Spinal cord (tissue), 9 donors: ENCODE measurements at regions not wholly inside any gene's neighbourhood (a gene's known extent, or its start where the extent isn't known, plus 50 kb on each side); places are given as distances from the start of the nearest gene placed in this dataset.

ENCODE experiments used
- DNase-seq, 6 donors: peaks; one replicate each; pipeline versions ENCODE4 v3.0.0 to v3.0.0-alpha.2; 2013 to 2015; ENCODE audit warnings: low spot score in 6 of 6, low read depth in 4 of 6
- H3K27ac ChIP-seq: one replicate; pipeline ENCODE4 v1.5.1; 2013; ENCODE audit warnings: low read depth, low read length, control low read depth
- H3K27me3 ChIP-seq: one replicate; pipeline ENCODE4 v1.6.1; 2013; ENCODE audit warnings: low read length; ENCODE audit not compliant: control insufficient read depth, insufficient read depth
- H3K36me3 ChIP-seq: one replicate; pipeline ENCODE4 v1.6.1; 2013; ENCODE audit warnings: low read length; ENCODE audit not compliant: control insufficient read depth, insufficient read depth
- H3K4me1 ChIP-seq: one replicate; pipeline ENCODE4 v1.6.1; 2013; ENCODE audit warnings: low read length; ENCODE audit not compliant: control insufficient read depth, insufficient read depth
- H3K4me3 ChIP-seq: one replicate; pipeline ENCODE4 v1.5.1; 2013; ENCODE audit warnings: low read depth, low read length, control low read depth
- H3K9me3 ChIP-seq: one replicate; pipeline ENCODE4 v1.6.1; 2013; ENCODE audit warnings: low read length; ENCODE audit not compliant: control insufficient read depth, insufficient read depth
- WGBS: methylation state at CpG from one replicate; pipeline ENCODE4 v1.1.5; 2013; ENCODE audit warnings: missing lambda C conversion rate; ENCODE audit not compliant: insufficient coverage; 5-methylcytosine and 5-hydroxymethylcytosine counted together
- donor health status: healthy.

DNA sequence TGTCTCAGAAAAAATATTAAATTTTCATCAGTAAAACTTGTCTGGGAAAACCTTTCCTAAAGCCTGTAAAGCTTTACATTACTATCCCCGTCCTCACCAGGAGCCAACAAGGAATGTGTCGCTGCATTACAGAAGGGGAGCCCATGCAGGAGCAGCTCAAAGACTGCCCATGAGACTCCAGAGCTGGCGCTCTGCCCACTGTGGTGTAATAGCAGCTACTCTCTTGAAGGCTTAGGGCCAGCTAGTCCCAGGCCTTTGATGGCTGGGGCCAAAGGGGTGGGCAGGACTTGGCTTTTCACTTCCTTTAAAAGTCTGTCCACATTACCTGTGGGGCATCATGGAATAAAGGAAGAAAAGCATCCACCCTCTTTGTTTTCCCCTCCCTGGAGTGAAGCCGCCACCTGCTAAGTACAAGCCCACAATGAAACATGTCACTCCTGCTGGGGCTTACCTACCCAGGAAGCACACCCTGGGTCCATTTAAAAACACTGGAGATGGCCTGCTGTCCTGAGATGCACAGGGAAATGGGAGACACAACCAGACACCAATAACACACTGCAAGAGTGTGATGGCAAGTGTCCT, 150.7 kb downstream of the ADAMTS15 start:
- WGBS, result 82% methylated on average over 4 of the region's 4 CpGs
- no peaks in the 10 kb centered on the region for H3K36me3 ChIP-seq
- no peak overlapping the region for H3K4me3 ChIP-seq
- H3K27me3 ChIP-seq, result no peaks in the 10 kb centered on the region
- H3K9me3 ChIP-seq, result no peaks in the 10 kb centered on the region
- peaks cover 35% of the 10 kb centered on the region for H3K4me1 ChIP-seq
- DNase-seq, result peak in 2 of 6 donors; percentile 50 to 52
- H3K27ac ChIP-seq, result no peak overlapping the region

DNA sequence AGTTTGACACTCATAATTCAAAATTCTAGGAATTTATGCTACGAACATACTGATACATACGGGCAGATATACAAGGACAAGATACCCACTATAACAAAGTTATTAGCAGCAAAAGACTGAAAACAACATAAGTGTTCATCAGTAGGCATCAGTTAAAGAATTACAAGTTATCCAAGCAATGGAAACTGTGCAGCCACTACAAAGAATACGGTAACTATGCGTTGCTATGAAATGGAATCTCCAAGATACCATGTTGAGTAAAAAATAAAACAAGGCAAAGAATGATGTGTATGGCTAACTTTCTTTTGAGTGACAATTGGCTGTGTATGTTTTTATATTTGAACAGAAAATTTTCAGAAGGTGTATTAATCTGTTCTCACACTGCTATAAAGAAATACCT, 151.7 kb downstream of the ADAMTS15 start:
- no peaks in the 10 kb centered on the region for H3K36me3 ChIP-seq
- H3K4me1 ChIP-seq, result peaks cover 35% of the 10 kb centered on the region
- WGBS, result 70% methylated on average over 2 of the region's 4 CpGs
- H3K4me3 ChIP-seq, result no peak overlapping the region
- peak overlapping the region; percentile 19 for H3K27ac ChIP-seq
- H3K27me3 ChIP-seq, result no peaks in the 10 kb centered on the region
- no peaks in the 10 kb centered on the region for H3K9me3 ChIP-seq
- no peak for DNase-seq

DNA sequence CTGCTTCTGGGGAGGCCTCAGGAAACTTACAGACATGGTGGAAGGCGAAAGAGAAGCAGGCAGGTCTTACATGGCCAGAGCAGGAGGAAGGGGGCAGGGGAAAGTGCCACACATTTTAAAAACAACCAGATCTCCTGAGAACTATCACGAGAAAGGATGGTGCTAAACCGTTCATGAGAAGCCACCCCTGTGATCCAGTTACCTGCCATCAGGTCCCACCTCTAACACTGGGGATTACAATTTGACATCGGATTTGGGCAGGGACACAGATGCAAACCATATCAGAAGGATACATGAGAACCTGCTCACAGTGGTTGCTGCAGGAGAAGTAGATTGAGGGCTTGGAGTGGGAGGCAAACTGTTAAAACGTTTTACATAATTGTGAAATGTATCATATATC, 152.2 kb downstream of the ADAMTS15 start:
- DNase-seq, result no peak
- Histone ChIP-seq H3K9me3 (no peaks in the 10 kb centered on the region), H3K36me3 (no peaks in the 10 kb centered on the region), H3K27ac (peak overlapping the region; percentile 19), H3K4me3 (no peak overlapping the region), H3K27me3 (no peaks in the 10 kb centered on the region), H3K4me1 (peaks cover 37% of the 10 kb centered on the region)
- whole genome bisulfite sequencing, result no CpG with 5 or more reads among the region's 5 CpGs

DNA sequence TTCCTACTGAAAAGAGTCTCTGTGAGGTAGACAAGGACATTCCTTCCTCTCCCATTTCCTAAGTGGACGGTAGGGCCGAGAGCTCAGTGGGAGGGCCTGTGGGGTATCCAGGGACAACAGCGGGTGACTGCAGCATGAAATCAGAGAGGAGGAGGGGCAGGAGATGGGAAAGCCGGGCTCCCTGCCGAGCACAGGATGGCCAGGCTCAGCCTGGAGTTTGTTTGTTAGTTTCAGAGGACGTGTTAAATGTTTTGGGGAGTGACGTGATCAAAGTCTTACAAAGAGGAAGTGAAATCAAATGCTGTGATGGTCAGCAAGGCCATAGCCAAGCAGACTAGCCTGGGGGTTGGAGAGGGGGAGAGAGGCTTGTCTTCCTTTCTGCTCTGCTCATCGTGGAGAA, 152.7 kb downstream of the ADAMTS15 start:
- Histone ChIP-seq H3K27ac (peak overlapping the region; percentile 59), H3K4me1 (peaks cover 37% of the 10 kb centered on the region)
- DNase-seq, result peak in 3 of 6 donors; percentile 29 to 76 (median 68)

DNA sequence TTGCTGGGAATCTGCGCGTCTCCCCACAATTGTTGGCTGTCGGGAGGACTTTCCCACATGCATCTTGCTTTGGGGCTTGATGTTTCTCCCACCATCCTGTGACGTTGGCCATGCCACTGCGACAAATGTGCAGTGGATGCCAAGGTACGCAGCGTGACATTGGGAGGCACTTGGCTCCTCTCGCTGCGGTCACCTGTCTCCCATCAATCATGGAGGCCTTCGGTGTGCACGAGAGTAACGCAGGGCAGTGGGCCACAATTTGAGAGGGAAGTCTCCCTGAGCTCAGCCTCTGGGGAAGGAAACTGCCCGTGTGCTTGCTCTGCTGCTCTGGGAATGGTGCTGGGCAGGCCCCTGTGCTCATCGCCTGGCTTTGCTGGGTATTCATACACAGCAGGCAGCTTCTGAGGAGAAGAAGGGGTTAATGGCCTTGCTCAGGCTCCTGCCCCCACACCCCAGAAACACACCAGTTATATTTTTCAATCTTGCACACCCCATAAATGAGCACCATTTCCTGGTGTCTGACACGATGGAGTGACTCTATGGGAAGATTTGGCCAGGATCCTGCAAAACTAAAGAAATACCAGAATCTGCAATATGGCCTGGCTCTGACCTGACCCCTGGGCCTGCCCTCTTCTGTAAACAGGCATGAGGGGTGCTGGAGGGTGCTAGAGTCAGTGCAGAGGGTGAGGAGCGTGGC, 153.5 kb downstream of the ADAMTS15 start:
- DNase-seq, result peak in 1 of 6 donors; percentile 33
- Histone ChIP-seq H3K4me3 (no peak overlapping the region), H3K9me3 (no peaks in the 10 kb centered on the region), H3K27me3 (no peaks in the 10 kb centered on the region), H3K4me1 (peaks cover 40% of the 10 kb centered on the region), H3K36me3 (no peaks in the 10 kb centered on the region), H3K27ac (peak overlapping the region; percentile 59)
- WGBS, result 55% methylated on average over 12 of the region's 16 CpGs

More for the DNA sequence above, 152.7 kb downstream of the ADAMTS15 start:
- Histone ChIP-seq H3K27me3 (no peaks in the 10 kb centered on the region), H3K4me3 (no peak overlapping the region), H3K36me3 (no peaks in the 10 kb centered on the region), H3K9me3 (no peaks in the 10 kb centered on the region)
- 5% methylated on average over 7 of the region's 8 CpGs for WGBS

DNA sequence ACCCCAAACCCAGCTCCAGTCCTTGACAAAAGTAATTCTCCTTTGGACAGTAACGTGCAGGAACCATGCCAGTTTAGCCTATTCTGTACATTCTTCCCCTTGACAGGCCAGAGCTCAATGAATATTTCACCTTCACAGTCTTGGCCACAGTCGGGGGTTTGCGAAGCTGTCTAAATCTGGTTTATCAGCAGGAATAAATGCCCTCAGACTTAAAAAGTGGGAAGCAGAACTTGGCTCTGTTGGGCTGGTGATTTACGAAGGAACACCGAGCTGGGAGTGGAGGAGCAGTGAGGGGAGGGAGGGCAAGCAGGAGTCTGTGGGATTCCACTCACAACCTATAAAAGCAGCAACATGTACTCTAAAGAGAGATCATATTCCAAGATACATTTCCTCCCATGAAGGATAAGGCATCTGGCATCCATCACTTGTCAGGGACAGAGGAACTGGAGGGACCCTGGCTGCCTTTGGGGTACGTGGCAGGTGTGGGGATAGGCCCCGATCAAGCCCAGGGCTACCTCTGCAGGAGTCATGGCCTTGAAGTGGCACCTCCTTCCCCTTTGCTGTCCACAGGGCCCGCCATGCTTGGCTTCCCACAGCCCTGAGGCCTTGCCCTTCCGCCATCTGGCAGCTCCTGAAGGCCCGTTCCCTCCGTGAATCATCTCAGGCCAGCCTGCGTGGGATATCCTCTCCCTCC, 154.3 kb downstream of the ADAMTS15 start:
- peak in 1 of 6 donors; percentile 36 for DNase-seq
- WGBS, result 84% methylated on average over 8 of the region's 12 CpGs
- peaks cover 46% of the 10 kb centered on the region for H3K4me1 ChIP-seq

DNA sequence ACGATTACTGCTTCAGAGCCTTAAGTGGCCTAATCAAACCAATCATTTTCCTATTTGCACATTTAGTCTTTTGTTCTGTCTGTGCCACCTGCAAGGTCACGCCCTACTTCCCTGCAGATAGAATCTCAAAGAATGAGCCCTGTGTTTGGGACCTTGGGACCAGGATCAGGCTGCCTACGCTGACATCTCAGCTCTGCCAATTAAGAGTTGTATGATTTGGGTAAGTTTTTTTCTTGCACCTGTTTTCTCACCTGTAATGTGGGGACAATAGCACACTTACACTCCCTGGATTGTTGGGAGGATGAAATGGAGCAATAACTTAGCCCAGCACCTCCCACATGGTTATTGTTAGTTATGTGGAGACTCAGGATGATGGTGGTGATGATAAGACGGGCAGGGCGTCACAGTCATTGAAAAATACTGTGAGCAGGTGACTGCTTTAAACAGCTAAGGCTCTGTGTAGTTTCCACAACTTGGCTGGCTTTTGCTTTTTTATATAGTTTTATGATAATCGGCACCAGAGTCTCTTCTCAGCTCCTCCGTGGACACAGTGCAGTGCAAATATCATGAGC, 155.0 kb downstream of the ADAMTS15 start:
- Histone ChIP-seq H3K27ac (no peak overlapping the region), H3K4me1 (peaks cover 42% of the 10 kb centered on the region), H3K36me3 (no peaks in the 10 kb centered on the region), H3K4me3 (no peak overlapping the region), H3K9me3 (no peaks in the 10 kb centered on the region), H3K27me3 (no peaks in the 10 kb centered on the region)
- 84% methylated on average over 5 of the region's 7 CpGs for WGBS
- DNase-seq, result no peak

More for the DNA sequence above, 154.3 kb downstream of the ADAMTS15 start:
- Histone ChIP-seq H3K27ac (no peak overlapping the region), H3K9me3 (no peaks in the 10 kb centered on the region), H3K4me3 (no peak overlapping the region), H3K36me3 (no peaks in the 10 kb centered on the region), H3K27me3 (no peaks in the 10 kb centered on the region)

DNA sequence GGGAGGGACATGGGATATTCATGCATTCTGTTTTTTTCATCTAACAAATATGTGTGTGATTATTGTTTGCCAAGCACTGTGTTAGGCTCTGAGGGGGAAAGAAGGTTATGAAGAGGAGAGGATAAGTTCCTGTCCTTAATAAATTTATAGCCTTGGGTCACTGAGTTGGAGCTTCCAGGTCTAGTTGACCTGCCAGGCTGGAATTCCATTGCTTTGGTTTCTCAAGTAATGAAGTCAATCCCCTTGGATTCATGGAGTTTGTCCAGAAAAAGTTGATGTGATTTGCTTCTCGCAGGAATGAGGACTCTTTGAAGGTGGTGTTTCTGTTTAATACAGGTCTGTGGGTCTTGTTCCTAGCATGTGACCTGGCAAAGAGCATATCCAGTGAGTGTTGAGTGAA, 156.2 kb downstream of the ADAMTS15 start:
- H3K4me1 ChIP-seq, result peaks cover 39% of the 10 kb centered on the region
- no peaks in the 10 kb centered on the region for H3K36me3 ChIP-seq
- H3K27ac ChIP-seq, result no peak overlapping the region
- 88% methylated on average over 1 of the region's 1 CpG for WGBS
- no peaks in the 10 kb centered on the region for H3K27me3 ChIP-seq
- no peak for DNase-seq
- H3K4me3 ChIP-seq, result no peak overlapping the region
- no peaks in the 10 kb centered on the region for H3K9me3 ChIP-seq

DNA sequence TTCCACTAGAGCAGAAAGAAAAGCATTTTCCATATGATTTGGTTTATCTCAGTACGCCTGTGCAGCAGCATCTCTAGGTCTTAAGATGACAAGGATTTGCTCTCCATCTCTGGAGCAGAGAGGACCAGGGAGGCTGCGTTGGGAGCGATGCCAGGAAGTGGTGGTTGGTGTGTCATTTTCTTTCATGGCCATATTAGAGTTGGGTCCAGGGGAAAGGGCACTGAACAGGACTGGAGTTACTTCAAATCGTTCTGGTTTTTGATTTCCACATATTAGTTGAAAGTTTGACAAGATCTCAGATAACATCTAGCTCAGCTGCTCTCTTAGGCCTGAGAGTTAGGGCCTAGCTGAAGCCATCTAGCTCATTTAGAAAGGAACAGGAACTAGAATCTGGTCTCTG, 157.7 kb downstream of the ADAMTS15 start:
- Histone ChIP-seq H3K27ac (no peak overlapping the region), H3K4me3 (no peak overlapping the region), H3K4me1 (peaks cover 40% of the 10 kb centered on the region), H3K9me3 (no peaks in the 10 kb centered on the region), H3K36me3 (no peaks in the 10 kb centered on the region), H3K27me3 (no peaks in the 10 kb centered on the region)
- no peak for DNase-seq
- 89% methylated on average over 4 of the region's 4 CpGs for WGBS
